GM11168 (cell line): ENCODE measurements at regions not wholly inside any gene's neighbourhood (a gene's known extent, or its start where the extent isn't known, plus 50 kb on each side); places are given as distances from the start of the nearest gene placed in this dataset.

Experiments
- in situ Hi-C: fragments of 300-500 bp; cut with MboI; formaldehyde crosslinking; loops from one replicate; pipeline ENCODE4 v1.12.0; 2022; ENCODE audit warnings: low sequenced_read_pairs; ENCODE audit not compliant: unreplicated experiment

GRCh38 chr13:78430166-78430791 is 173.1 kb downstream of the POU4F1 start:
- in situ Hi-C loops, result no loop called here

GRCh38 chr13:78428646-78429045 is 174.7 kb downstream of the POU4F1 start:
- in situ Hi-C loops, result no loop called here

DNA sequence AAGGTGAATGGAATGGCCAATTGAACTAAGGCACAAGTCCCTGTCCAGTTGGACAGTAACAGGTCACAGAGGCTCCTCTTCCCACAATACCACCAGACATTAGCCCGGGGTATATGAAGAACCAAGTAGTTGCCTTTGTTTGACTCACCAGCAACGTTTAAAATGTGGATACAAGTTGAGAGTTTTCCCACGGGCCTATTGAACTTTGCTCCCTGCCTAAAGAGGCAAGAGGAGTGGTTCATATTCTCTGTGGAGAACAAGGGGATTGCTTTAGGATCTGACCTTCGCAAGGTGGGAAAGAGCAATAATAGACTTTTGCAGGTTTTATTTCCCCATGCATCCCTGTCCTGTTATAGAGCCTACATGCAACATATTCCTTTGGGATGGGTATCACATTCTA is 177.2 kb downstream of the POU4F1 start:
- in situ Hi-C loops, result no loop called here

DNA sequence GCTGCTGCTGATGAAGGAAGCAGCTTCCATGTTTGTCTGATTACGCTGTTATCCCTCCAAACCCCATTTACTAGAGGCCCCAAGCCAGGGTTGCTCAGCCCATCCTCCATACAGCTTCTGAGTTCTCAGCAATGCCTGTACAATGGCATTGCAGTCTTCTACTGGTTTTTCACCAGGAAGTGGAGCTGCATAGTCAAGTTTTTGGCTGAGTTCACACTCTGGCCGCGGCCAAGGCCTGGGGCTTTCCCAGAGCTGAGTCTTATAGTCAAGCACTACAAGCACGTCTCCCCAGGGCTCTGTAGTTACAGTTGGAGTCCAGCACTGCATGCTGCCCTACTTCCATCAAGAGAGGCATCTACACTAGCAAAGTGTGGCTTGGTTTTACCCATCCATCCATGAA is 182.5 kb downstream of the POU4F1 start:
- in situ Hi-C loops, result no loop called here

GRCh38 chr13:78413887-78414553 is 189.3 kb downstream of the POU4F1 start:
- in situ Hi-C loops, result no loop called here

DNA sequence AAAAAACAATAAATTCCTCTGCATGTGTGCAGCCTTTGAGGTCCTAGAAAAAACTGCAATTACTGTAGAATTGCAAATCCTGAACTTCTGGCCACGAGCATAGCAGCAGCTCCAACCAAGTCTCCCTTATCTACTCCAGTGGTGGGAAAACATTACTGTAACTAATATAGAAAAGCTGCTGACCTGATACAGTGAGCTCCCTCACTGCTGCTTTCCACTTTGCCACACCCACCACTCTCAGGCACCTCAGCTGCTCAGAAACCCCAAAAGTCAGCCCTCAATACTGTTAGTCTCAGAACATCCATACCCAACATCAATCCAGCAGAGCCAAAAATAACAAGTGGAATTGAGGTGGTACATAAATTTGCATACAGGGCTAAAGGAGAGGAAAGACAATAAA is 192.5 kb downstream of the POU4F1 start:
- in situ Hi-C loops, result no loop called here

GRCh38 chr13:78410164-78410563 is 193.2 kb downstream of the POU4F1 start:
- in situ Hi-C loops, result no loop called here

- in situ Hi-C loops, result no loop called here
Observed at GRCh38 chr13:78409172-78409571, 194.2 kb downstream of the POU4F1 start.

DNA sequence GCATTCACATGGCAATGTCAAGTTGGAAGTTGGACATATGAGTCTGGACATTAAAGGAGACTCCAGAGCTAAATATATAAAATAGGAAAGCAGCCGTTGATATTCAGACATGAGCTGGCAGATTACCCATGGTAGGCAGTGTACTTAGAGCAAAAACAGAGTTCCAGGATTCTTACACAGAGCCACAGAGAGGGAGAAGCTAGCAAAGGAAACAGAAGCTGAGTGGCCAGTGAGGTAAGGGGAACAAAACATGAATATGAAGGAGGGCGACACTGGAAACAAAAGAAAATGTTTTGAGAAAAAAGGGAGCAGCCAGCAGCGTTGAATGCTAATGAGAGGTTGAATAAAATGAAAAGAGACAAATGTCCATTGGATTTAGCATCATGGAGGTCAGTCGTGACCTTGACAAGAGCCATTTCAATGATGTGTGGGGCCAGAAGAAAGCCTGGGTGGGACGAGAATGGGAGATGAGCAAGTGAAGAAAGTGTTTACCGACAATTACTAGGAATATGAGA is 198.4 kb downstream of the POU4F1 start:
- in situ Hi-C loops, result no loop called here

DNA sequence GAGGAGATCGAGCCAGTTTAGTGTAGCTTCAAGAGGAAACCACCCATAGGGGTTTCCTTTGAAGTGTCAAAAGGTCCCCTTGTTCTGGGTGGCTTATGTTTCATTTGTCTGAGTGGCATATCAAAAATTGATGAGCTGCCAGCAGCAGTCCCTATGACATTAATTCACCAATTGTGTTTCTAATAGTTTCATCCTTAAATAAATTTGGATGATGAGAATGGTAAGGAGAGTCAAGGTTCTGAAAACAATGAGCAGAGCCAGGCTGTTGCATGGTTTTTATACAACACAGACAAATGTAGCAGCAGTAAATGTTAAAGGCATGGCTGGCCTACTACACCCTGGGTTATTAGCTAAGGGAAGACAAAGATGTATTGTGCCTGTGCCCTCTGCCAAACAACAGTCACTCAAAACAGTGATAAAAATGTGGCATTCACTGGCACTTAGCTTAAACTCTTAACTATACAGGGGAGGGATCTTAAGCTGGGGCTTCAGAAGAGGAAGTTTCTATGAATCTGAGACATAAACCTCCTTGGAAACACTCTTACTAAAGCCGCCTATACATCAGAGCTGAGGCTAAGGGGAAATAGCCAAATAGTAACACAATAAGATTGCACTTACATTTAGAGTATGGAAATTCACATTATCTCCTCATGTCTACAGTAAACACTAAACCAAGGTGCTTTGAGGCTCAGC is 200.5 kb downstream of the POU4F1 start:
- in situ Hi-C loops, result no loop called here

GRCh38 chr13:78401873-78402707 is 201.3 kb downstream of the POU4F1 start:
- in situ Hi-C loops, result no loop called here

- in situ Hi-C loops, result no loop called here
Observed at GRCh38 chr13:78398743-78399410, 204.5 kb downstream of the POU4F1 start.

GRCh38 chr13:78393286-78394142 is 209.8 kb downstream of the POU4F1 start:
- in situ Hi-C loops, result no loop called here

DNA sequence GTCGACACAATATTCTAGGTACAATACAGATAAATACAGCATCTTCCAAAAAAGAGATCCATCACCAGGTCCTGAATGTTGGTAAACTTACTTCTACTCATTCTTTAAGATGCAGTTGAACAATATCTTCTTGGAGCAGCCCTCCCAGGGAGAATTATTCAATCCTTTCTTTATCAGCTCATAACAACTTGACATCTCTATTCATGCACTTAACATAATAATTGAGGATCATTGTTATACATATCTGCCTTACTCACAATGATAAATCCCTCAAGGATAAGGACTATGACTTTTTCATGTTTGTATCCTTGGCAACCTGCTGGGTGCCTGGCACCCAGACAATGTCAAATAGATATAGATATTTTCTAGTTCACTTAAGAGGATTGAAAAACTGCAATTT is 219.5 kb downstream of the POU4F1 start:
- in situ Hi-C loops, result no loop called here

DNA sequence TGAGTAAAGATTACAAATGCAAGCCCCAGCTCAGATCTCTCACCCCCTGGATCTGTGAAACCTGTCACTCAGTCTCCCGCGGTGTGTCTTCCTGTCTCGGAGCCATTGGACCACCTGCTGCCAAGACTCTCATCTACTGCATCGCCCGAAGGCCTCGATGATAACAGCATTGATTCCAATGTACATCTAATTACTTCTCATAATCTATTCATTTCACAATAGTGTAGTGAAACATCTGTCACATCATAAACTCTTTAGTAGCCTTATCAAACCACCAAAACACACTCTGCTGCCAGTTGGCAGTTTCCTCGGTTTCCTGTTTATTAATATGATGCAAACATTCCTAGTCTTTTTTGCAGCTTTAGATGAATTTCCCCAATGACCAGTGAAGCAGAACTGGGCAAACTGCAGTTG is 220.3 kb downstream of the POU4F1 start:
- in situ Hi-C loops, result no loop called here

DNA sequence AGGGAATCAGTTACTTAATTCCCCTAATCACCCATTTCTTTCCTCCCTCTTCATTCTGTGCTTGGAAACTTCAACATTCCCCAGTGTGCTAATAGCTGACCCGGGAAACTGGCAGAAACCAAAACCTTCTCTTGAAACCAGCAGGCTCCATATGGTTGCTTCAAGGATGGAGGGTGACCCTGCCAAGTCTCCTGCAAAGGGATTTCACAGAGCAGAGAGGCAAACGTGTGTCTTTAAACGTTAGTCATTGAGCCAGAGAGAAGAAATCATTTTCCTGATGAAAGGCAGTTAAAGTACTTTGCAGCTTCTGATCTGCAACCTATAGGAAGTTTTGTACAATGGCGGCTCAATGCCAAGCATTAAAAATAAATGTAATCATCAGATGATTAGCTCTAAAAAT is 220.9 kb downstream of the POU4F1 start:
- in situ Hi-C loops, result no loop called here

- in situ Hi-C loops, result no loop called here
Observed at GRCh38 chr13:78376822-78377221, 226.5 kb downstream of the POU4F1 start.

DNA sequence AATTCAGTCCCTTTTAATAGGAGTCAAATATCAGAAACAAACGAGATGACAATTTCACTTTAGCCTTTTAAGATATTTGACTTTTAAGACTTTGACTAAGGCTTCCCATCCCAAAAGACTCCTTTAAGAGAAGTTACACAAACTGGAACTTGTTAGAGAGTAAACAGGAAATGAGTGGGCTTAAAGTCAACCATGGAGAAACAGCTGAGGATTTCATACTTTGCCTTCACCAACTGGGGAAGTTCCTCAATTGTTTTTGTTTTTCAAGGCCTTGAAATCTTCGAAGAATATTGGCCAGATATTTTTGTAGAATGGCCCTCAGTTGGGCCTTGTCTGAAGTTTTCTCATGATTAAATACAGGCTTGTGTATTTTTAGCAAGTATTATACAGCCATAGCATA is 227.3 kb downstream of the POU4F1 start:
- in situ Hi-C loops, result no loop called here

DNA sequence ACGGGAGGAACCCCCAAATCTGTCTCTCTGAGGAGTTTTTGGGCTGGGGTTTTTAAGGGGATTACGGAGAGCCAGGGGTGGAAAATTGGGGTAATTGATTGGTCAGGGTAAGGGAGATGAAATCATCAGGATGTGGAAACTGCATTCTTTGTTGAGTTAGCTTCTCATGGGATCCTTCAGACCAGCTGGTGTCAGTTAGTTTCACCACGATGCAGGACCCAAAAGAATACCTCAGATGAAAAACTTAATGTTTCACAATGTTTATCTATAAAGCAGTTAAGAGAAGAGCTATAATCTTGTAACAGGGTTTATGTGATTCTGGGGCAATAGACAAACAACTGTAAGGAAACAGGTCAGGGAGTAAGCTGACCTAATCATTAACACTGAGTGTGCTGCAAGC is 230.8 kb downstream of the POU4F1 start:
- in situ Hi-C loops, result no loop called here
